ENCODE measurements at regions not wholly inside any gene's neighbourhood (a gene's known extent, or its start where the extent isn't known, plus 50 kb on each side); places are given as distances from the start of the nearest gene placed in this dataset.

DNA sequence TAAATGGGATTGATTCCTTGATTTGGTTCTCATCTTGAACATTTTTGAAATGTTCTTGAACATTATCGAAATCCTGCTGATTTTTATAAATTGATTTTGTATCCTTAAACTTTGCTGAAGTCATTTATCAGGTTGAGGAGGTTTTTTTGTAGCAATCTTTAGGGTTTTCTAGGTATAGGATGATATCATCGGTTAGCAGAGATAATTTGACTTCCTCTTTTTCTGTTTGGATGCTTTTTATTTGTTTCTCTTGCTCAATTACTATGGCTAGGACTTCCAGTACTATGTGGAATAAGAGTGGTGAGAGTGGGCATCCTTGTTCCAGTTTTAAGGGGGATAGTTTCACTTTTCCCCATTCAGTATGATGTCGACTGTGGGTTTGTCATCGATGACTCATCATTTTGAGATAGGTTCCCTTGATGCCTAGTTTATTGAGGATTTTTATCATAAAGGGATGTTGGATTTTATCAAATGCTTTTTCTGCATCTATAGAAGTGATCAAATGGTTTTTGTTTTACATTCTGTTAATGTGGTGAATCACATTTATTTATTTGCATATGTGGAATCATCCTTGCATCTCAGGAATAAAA lies 201.5 kb upstream of the ZSWIM2 start:
- TF ChIP-seq POLR2A (IDR thresholded peaks at IDR 0.05; ENCODE audit: low read depth, low read length) (no peak), MEF2B (IDR thresholded peaks at IDR 0.05; ENCODE audit: partially characterized antibody, poor library complexity, severe bottlenecking) (no peak)

All from GM12878 (cell line).